ENCODE measurements at regions not wholly inside any gene's neighbourhood (a gene's known extent, or its start where the extent isn't known, plus 50 kb on each side); places are given as distances from the start of the nearest gene placed in this dataset.

- Histone ChIP-seq H3K4me3 (no peak overlapping the region), H3K27me3 (no peaks in the 10 kb centered on the region), H3K36me3 (no peaks in the 10 kb centered on the region), H3K4me1 (ENCODE audit: low read depth) (no peaks in the 10 kb centered on the region), H3K9me3 (ENCODE audit: low read depth) (no peaks in the 10 kb centered on the region), H3K27ac (no peak overlapping the region)
- TF ChIP-seq, protein P1, sequence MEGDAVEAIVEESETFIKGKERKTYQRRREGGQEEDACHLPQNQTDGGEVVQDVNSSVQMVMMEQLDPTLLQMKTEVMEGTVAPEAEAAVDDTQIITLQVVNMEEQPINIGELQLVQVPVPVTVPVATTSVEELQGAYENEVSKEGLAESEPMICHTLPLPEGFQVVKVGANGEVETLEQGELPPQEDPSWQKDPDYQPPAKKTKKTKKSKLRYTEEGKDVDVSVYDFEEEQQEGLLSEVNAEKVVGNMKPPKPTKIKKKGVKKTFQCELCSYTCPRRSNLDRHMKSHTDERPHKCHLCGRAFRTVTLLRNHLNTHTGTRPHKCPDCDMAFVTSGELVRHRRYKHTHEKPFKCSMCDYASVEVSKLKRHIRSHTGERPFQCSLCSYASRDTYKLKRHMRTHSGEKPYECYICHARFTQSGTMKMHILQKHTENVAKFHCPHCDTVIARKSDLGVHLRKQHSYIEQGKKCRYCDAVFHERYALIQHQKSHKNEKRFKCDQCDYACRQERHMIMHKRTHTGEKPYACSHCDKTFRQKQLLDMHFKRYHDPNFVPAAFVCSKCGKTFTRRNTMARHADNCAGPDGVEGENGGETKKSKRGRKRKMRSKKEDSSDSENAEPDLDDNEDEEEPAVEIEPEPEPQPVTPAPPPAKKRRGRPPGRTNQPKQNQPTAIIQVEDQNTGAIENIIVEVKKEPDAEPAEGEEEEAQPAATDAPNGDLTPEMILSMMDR (IDR thresholded peaks at IDR 0.05; ENCODE audit: low read depth, low read length), result no peak
- DNase-seq (ENCODE audit: low read depth in 1 of 2, low spot score in 1 of 2), result no peak
Observed at GRCh38 chr2:157159221-157159934, 98.1 kb upstream of the GALNT5 start.

DNA sequence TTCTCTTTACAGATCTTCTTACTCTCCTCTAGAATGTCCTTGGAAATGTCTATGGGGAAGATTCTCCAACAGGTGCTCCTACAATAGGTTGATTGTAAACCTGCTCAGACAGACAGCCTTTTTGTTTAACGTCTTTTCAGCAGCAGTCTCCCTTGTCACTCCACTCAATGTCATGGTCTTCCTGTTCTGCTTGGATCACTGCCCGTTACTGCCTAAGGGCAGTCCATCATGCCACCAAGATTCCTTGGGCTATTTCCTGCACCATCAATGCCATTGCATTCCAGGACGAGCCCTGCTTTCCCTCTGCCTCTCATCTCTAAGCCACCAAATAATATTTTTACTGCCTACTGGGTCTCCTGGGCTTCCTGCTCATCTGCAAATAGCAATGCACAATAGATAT, 97.4 kb upstream of the GALNT5 start:
- DNase-seq (ENCODE audit: low read depth in 1 of 2, low spot score in 1 of 2), result no peak
- Histone ChIP-seq H3K36me3 (no peaks in the 10 kb centered on the region), H3K27ac (no peak overlapping the region), H3K4me1 (ENCODE audit: low read depth) (no peaks in the 10 kb centered on the region), H3K9me3 (ENCODE audit: low read depth) (no peaks in the 10 kb centered on the region), H3K27me3 (no peaks in the 10 kb centered on the region), H3K4me3 (no peak overlapping the region)
- TF ChIP-seq, protein P1 (IDR thresholded peaks at IDR 0.05; ENCODE audit: low read depth, low read length), result no peak

GRCh38 chr2:157164370-157164769, 93.1 kb upstream of the GALNT5 start:
- no peaks in the 10 kb centered on the region for H3K36me3 ChIP-seq
- no peak for DNase-seq (ENCODE audit: low read depth in 1 of 2, low spot score in 1 of 2)
- no peak overlapping the region for H3K27ac ChIP-seq
- no peak overlapping the region for H3K4me3 ChIP-seq
- TF ChIP-seq, protein P1 (IDR thresholded peaks at IDR 0.05; ENCODE audit: low read depth, low read length), result no peak
- no peaks in the 10 kb centered on the region for H3K9me3 ChIP-seq (ENCODE audit: low read depth)
- H3K4me1 ChIP-seq (ENCODE audit: low read depth), result no peaks in the 10 kb centered on the region
- H3K27me3 ChIP-seq, result no peaks in the 10 kb centered on the region

- Histone ChIP-seq H3K27me3 (no peaks in the 10 kb centered on the region), H3K4me3 (no peak overlapping the region), H3K9me3 (ENCODE audit: low read depth) (no peaks in the 10 kb centered on the region), H3K27ac (no peak overlapping the region), H3K36me3 (no peaks in the 10 kb centered on the region), H3K4me1 (ENCODE audit: low read depth) (no peaks in the 10 kb centered on the region)
- no peak for DNase-seq (ENCODE audit: low read depth in 1 of 2, low spot score in 1 of 2)
- TF ChIP-seq, protein P1 (IDR thresholded peaks at IDR 0.05; ENCODE audit: low read depth, low read length), result no peak
Observed at GRCh38 chr2:157164891-157165290, 92.6 kb upstream of the GALNT5 start.

- Histone ChIP-seq H3K4me1 (ENCODE audit: low read depth) (no peaks in the 10 kb centered on the region), H3K36me3 (no peaks in the 10 kb centered on the region), H3K27me3 (no peaks in the 10 kb centered on the region), H3K27ac (no peak overlapping the region), H3K4me3 (no peak overlapping the region), H3K9me3 (ENCODE audit: low read depth) (no peaks in the 10 kb centered on the region)
- TF ChIP-seq, protein P1 (IDR thresholded peaks at IDR 0.05; ENCODE audit: low read depth, low read length), result no peak
- DNase-seq (ENCODE audit: low read depth in 1 of 2, low spot score in 1 of 2), result no peak
Observed at GRCh38 chr2:157168501-157168900, 89.0 kb upstream of the GALNT5 start.

Data from cardiac muscle cell (in vitro differentiated cells and primary cell).